CD4-positive, alpha-beta T cell treated with Interleukin-10 for 1 hour (primary cell): ENCODE measurements at regions not wholly inside any gene's neighbourhood (a gene's known extent, or its start where the extent isn't known, plus 50 kb on each side); places are given as distances from the start of the nearest gene placed in this dataset.
"Not testable (repeated sequence)": the region's sequence is repeated elsewhere in the genome, so short reads cannot be mapped to it uniquely, and the experiment has no call there.

Experiments used
- DNase-seq: peaks from one replicate; pipeline ENCODE4 v3.0.0-alpha.2; 2020

DNA sequence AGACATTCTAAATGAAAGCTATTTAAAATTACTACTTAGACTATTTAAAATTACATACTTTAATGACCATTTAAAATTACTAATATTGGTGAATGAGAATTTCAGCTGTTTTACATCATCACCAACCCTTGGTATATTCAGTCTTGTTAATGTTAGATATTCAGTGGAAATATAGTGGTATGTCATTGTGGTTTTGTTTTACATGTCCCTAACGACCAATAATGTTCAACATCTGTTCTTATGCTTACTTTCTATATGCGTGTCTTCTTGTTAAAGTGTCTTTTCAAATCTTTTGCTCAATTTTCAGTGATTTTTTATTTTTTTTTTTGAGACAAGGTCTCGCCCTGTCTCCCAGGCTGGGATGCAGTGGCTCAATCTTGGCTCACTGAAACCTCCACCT is 279.3 kb upstream of the TARS1 start:
- no peak for DNase-seq

- no peak for DNase-seq
These were observed 278.7 kb upstream of the TARS1 start for GRCh38 chr5:33162057-33162456.

GRCh38 chr5:33166522-33166921 is 274.2 kb upstream of the TARS1 start:
- DNase-seq = no peak

- DNase-seq = no peak
These were observed 273.8 kb upstream of the TARS1 start for GRCh38 chr5:33166948-33167347.

- DNase-seq = no peak
These were observed 273.2 kb upstream of the TARS1 start for GRCh38 chr5:33167541-33167940.

GRCh38 chr5:33170411-33170810 is 270.4 kb upstream of the TARS1 start:
- no peak for DNase-seq

- no peak for DNase-seq
These were observed 266.4 kb upstream of the TARS1 start for GRCh38 chr5:33174383-33174782.

- DNase-seq = no peak
These were observed 261.5 kb upstream of the TARS1 start for GRCh38 chr5:33179301-33179700.

DNA sequence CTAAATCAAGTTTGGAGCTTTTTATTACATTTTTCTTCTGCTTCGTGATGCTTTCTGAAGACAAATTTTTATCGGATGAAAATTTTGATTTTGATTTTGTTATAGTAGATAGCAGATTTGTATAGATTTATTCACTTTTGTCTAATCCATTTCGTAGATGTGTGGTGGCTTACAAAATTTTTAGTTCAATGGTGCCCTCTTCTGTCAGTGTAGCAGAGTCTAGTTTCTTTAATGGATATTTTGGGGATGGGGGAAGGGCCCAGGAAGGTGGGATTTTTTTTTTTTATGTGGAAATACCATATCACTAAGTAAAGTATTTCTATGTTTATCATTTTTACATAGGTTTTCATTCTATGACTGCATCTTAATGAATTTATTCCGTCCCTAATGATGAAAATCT is 259.9 kb upstream of the TARS1 start:
- DNase-seq = no peak

GRCh38 chr5:33182986-33183385 is 257.8 kb upstream of the TARS1 start:
- no peak for DNase-seq

- DNase-seq = no peak
These were observed 256.4 kb upstream of the TARS1 start for GRCh38 chr5:33184367-33184766.

DNA sequence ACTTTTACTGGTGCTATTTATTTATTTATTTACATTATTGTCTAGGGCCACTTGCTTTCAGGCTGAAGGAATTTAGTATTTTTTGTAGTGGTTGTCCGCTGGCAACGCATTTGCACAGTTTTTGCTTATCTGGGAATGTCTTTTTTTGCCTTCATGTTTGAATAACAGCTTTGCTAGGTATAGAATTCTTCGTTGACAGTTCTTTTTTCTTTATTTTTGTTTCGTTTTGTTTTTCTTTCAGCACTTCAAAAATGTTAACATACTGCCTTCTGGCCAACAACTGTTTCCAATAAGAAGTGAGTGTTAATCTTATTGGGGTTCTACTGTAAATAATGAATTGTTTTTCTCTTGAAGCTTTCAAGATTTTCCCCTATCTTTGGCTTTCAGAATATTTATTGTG is 252.7 kb upstream of the TARS1 start:
- DNase-seq = no peak

DNA sequence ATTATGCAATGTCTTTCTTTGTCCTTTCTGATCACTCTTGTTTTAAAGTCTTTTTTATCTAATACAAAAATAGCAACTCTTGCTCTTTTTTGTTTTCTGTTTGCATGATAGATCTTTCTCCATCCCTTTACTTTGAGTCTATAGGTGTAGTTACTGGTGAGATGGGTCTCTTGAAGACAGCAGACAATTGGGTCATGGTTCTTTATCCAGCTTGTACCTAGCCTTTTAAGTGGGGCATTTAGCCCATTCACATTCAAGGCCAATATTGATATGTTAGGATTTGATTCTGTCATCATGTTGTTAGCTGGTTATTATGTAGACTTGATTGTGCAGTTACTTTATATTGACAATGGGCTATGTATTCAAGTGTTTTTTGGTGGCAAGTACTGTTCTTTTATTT is 245.9 kb upstream of the TARS1 start:
- no peak for DNase-seq

DNA sequence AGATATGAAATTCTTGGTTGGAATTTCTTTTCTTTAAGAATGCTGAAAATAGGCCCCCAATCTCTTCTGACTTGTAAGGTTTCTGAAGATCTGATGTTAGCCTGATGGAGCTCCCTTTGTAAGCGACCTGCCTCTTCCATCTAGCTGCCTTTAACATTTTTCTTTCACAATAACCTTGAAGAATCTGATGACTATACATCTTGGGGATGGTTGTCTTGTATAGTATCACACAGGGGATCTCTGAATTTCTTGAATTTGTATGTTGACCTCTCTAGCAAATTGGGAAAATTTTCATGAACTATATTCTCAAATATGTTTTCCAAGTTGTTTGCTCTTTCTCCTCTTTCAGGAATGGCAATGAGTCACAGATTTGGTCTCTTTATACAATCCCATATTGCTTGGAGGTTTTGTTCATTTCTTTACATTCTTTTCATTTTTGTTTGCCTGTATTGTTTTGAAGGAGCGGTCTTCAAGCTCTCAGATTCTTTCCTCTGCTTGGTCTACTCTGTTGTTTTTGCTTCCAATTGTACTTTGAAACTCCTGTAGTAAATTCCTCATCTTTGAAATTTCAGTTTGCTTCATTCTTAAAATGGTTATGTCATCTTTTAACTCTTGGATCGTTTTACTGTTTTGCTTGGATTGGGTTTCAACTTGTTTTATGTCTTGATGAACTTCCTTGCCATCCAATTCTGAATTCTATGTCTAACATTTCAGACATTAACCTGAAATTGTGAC is 245.2 kb upstream of the TARS1 start:
- DNase-seq = no peak

DNA sequence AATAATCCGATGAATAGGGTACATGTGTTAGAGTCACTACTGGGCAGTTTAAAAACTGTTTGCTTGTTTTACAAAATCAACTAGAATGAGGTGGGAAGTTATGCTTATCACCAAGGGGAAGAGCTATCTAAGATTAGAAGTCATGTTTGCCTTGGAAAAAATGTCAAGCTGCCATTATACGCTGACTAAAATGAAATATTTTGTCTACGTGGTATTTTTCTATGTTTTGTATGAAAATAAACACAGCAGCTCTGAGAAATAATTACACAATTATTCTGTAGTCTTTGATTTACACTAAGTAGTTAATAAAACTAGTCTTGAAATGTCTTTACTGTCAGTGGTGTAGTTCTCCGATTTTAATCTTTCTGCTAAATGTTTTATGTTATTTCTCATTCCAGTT is 241.9 kb upstream of the TARS1 start:
- no peak for DNase-seq

DNA sequence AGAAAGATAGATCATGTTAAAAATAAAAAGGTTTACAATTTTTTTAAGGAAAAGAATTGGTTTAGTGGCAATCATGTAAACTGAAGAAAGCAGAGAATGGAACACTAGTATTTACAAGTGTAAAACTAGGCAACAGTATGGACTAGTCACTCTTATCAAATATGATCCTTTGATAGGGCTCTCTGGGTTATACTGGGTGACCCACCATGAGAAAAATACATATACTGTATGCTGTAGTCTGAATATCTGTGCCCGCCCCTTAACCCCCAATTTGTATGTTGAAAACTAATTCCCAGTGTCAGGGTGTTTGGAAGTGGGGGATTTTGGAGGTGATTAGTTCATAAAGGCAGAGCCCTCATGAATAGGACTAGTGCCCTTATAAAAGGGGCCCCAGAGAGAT is 236.8 kb upstream of the TARS1 start:
- DNase-seq = no peak

DNA sequence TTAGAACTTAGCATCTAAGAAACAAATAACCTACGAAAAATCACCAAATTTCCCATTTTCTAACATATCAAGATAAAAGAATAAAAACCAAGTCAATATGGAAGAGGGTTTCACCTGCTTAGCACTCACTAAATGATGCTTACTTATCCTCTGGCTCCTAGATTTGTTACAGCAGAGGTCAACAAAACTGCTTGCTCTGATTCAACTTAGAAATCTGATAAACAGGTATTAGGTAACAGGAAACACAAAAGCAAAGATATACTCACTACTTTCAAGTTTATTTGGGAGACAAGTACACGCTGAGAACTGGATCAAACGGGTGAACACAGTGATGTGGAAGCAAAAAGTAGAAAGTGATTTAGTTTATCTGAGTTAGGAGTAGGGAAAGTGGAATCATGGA is 235.7 kb upstream of the TARS1 start:
- no peak for DNase-seq

GRCh38 chr5:33205727-33206410 is 234.9 kb upstream of the TARS1 start:
- DNase-seq = no peak

- no peak for DNase-seq
These were observed 233.7 kb upstream of the TARS1 start for GRCh38 chr5:33206962-33207506.

DNA sequence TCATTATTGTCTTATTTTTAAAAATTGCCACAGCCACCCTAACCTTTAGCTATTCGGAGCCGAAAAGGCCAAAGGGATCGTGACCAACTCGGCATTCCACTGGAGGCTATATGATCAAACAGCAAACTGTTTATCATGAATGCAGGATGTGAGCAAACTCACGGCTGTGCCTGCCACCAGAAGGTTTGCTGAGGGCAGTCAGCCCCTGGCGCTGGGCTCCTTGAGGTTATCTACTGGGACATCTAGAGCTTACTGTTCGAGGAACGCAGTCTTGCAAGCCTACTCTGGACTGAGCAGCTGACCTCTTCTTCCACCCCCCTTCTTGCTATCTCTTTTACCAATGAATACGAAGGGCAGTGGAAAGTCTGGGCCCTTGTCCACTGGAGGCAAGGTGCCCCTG is 231.5 kb upstream of the TARS1 start:
- DNase-seq = no peak

DNA sequence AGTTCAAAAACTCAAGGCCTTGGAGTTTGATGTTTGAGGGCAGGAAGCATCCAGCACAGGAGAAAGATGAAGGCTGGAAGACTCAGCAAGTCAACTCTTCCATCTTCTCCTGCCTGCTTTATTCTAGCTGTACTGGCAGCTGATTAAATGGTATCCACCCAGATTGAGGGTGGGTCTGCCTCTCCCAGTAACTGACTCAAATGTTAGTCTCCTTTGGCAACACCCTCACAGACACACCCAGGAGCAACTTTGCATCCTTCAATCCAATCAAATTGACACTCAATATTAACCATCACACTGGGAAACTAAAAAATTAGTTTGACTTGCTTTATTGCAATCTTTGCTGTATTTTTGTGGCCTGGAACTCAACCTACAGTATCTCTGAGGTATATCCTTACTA is 230.5 kb upstream of the TARS1 start:
- DNase-seq = not testable (repeated sequence)

- DNase-seq = no peak
These were observed 229.8 kb upstream of the TARS1 start for GRCh38 chr5:33210978-33211377.

- DNase-seq = no peak
These were observed 228.3 kb upstream of the TARS1 start for GRCh38 chr5:33212439-33212838.

- DNase-seq = no peak
These were observed 227.9 kb upstream of the TARS1 start for GRCh38 chr5:33212900-33213299.
